CD4-positive, alpha-beta T cell (primary cell): ENCODE measurements at regions not wholly inside any gene's neighbourhood (a gene's known extent, or its start where the extent isn't known, plus 50 kb on each side); places are given as distances from the start of the nearest gene placed in this dataset.

Source experiments
- ATAC-seq: fragments of 200-7000 bp; cut with Tn5 transposase; one replicate; pipeline ENCODE4 v1.10.0; 2022; ENCODE audit warnings: mild to moderate bottlenecking; ENCODE audit not compliant: poor library complexity
- CTCF ChIA-PET: fragments of 350-600 bp; sonication (Branson Sonifier 250); formaldehyde crosslinking; loops from one replicate; lab custom pipeline; 2021; ENCODE audit warnings: antibody characterized with exemption, inconsistent platforms; lab: Charles Lee
- POLR2A ChIA-PET: fragments of 350-600 bp; sonication (Branson Sonifier 250); formaldehyde crosslinking; loops from one replicate; lab custom pipeline; 2021; ENCODE audit warnings: antibody characterized with exemption, inconsistent platforms; lab: Charles Lee
- DNase-seq, 14 experiments: peaks; one replicate each; pipeline ENCODE4 v3.0.0-alpha.2; 2013 to 2020; ENCODE audit warnings: mixed read lengths in 2 of 14
- H3K27ac ChIP-seq, 2 donors: one replicate each; pipeline versions ENCODE4 v1.5.1 to v1.7.0; 2013; ENCODE audit warnings: low read length in 2 of 2, low read depth in 1 of 2, mild to moderate bottlenecking in 1 of 2
- H3K27me3 ChIP-seq, 2 experiments: 1 replicate in 1 of 2; 2 replicates in 1 of 2; pipeline versions ENCODE4 v1.6.1 to v1.7.0; 2013; ENCODE audit warnings: low read length in 2 of 2, control low read depth in 1 of 2, mild to moderate bottlenecking in 1 of 2, moderate library complexity in 1 of 2; ENCODE audit not compliant: insufficient read depth in 2 of 2, control insufficient read depth in 1 of 2
- H3K36me3 ChIP-seq: one replicate; pipeline ENCODE4 v1.6.1; 2013; ENCODE audit warnings: low read length, control low read depth; ENCODE audit not compliant: insufficient read depth
- H3K4me1 ChIP-seq: one replicate; pipeline ENCODE4 v1.6.1; 2013; ENCODE audit warnings: low read length, control low read depth; ENCODE audit not compliant: insufficient read depth
- H3K4me3 ChIP-seq: one replicate; pipeline ENCODE4 v1.5.1; 2013; ENCODE audit warnings: mild to moderate bottlenecking, low read length, moderate library complexity
- H3K9me3 ChIP-seq, 2 experiments: 1 replicate in 1 of 2; 2 replicates in 1 of 2; pipeline versions ENCODE4 v1.6.1 to v1.7.0; 2013; ENCODE audit warnings: low read length in 2 of 2, mild to moderate bottlenecking in 2 of 2, control low read depth in 1 of 2, moderate library complexity in 1 of 2; ENCODE audit not compliant: control insufficient read depth in 1 of 2, insufficient read depth in 1 of 2
- H3K27ac Mint-ChIP-seq: one replicate; pipeline ENCODE4 v1.8.0; 2020; ENCODE audit warnings: mixed read lengths
- H3K27me3 Mint-ChIP-seq: one replicate; pipeline ENCODE4 v1.8.0; 2021; ENCODE audit warnings: mixed read lengths
- H3K36me3 Mint-ChIP-seq: one replicate; pipeline ENCODE4 v1.8.0; 2021; ENCODE audit warnings: low read depth, mixed read lengths
- H3K4me1 Mint-ChIP-seq: one replicate; pipeline ENCODE4 v1.8.0; 2021; ENCODE audit warnings: low read depth, mixed read lengths
- H3K4me3 Mint-ChIP-seq: one replicate; pipeline ENCODE4 v1.8.0; 2020; ENCODE audit warnings: mild to moderate bottlenecking, mixed read lengths
- H3K9me3 Mint-ChIP-seq: one replicate; pipeline ENCODE4 v1.8.0; 2020; ENCODE audit warnings: mixed read lengths
- CTCF ChIP-seq: fragments of 200-600 bp; IDR thresholded peaks from one replicate; pipeline ENCODE4 v1.8.0; 2022; ENCODE audit warnings: antibody characterized with exemption, mild to moderate bottlenecking
- intact Hi-C, 2 experiments: fragments of 100-400 bp; cut with DNase I in 1 of 2; cut with micrococcal nuclease in 1 of 2; formaldehyde crosslinking; loops; one replicate each; pipeline versions ENCODE4 v1.15.1 to v1.9.0; 2023 to 2025; cut with DNase I, micrococcal nuclease

- TF ChIP-seq CTCF: no peak
- intact Hi-C loops: no loop called here
- ChIA-PET CTCF (interaction anchor here (0.8 to 1.2 kb wide), 2 partner anchors 21 to 22 kb away, joined by 3 to 5 read pairs; no protein-coding TSS in a partner anchor), POLR2A (no interaction called here)
- no peaks in the 10 kb centered on the region for H3K9me3 Mint-ChIP-seq
- no peaks in the 10 kb centered on the region for H3K4me1 ChIP-seq
- no peak overlapping the region for H3K27ac Mint-ChIP-seq
- H3K4me3 ChIP-seq: no peak overlapping the region
- no peaks in the 10 kb centered on the region for H3K27me3 Mint-ChIP-seq
- no peak for DNase-seq
- H3K27me3 ChIP-seq: no peaks in the 10 kb centered on the region
- H3K4me3 Mint-ChIP-seq: no peak overlapping the region
- no peak overlapping the region for H3K27ac ChIP-seq
- no peaks in the 10 kb centered on the region for H3K9me3 ChIP-seq
- H3K4me1 Mint-ChIP-seq: no peaks in the 10 kb centered on the region
- ATAC-seq: no peak
- H3K36me3 Mint-ChIP-seq: no peaks in the 10 kb centered on the region
- no peaks in the 10 kb centered on the region for H3K36me3 ChIP-seq
Observed at GRCh38 chr6:137777687-137778075, 89.4 kb upstream of the TNFAIP3 start.

- Mint-ChIP-seq H3K9me3 (no peaks in the 10 kb centered on the region), H3K4me3 (no peak overlapping the region), H3K27ac (no peak overlapping the region), H3K4me1 (no peaks in the 10 kb centered on the region), H3K36me3 (no peaks in the 10 kb centered on the region), H3K27me3 (no peaks in the 10 kb centered on the region)
- TF ChIP-seq CTCF: no peak
- H3K4me1 ChIP-seq: no peaks in the 10 kb centered on the region
- DNase-seq (no peak), ATAC-seq (no peak)
- no peaks in the 10 kb centered on the region for H3K36me3 ChIP-seq
- H3K9me3 ChIP-seq: no peaks in the 10 kb centered on the region
- no peak overlapping the region for H3K4me3 ChIP-seq
- POLR2A ChIA-PET: no interaction called here
- no peaks in the 10 kb centered on the region for H3K27me3 ChIP-seq
- no peak overlapping the region for H3K27ac ChIP-seq
- CTCF ChIA-PET: no interaction called here
- intact Hi-C loops: loop anchor here in 1 of 2 experiments (5.0 kb wide), 1 partner anchor 53 kb away; no protein-coding TSS in a partner anchor
Observed at GRCh38 chr6:137779982-137780381, 87.1 kb upstream of the TNFAIP3 start.

- Histone ChIP-seq H3K4me3 (no peak overlapping the region), H3K4me1 (no peaks in the 10 kb centered on the region), H3K27ac (no peak overlapping the region), H3K36me3 (no peaks in the 10 kb centered on the region), H3K9me3 (no peaks in the 10 kb centered on the region), H3K27me3 (no peaks in the 10 kb centered on the region)
- TF ChIP-seq CTCF: no peak
- intact Hi-C loops: loop anchor here in 1 of 2 experiments (5.0 kb wide), 1 partner anchor 53 kb away; no protein-coding TSS in a partner anchor
- no peaks in the 10 kb centered on the region for H3K9me3 Mint-ChIP-seq
- DNase-seq (no peak), ATAC-seq (no peak)
- no peak overlapping the region for H3K4me3 Mint-ChIP-seq
- H3K36me3 Mint-ChIP-seq: no peaks in the 10 kb centered on the region
- H3K27ac Mint-ChIP-seq: no peak overlapping the region
- POLR2A ChIA-PET: no interaction called here
- CTCF ChIA-PET: interaction anchor here (0.6 kb wide), 1 partner anchor 9 kb away, joined by 4 read pairs; no protein-coding TSS in a partner anchor
- no peaks in the 10 kb centered on the region for H3K27me3 Mint-ChIP-seq
- no peaks in the 10 kb centered on the region for H3K4me1 Mint-ChIP-seq
Observed at GRCh38 chr6:137780447-137781034, 86.5 kb upstream of the TNFAIP3 start.
